Stimulated activated CD4-positive, alpha-beta T cell treated with anti-CD3 and anti-CD28 coated beads, Interleukin-2, amount 100 ng/mL, for 4 hours (primary cell): ENCODE measurements at regions not wholly inside any gene's neighbourhood (a gene's known extent, or its start where the extent isn't known, plus 50 kb on each side); places are given as distances from the start of the nearest gene placed in this dataset.
"Not testable (repeated sequence)": the region's sequence is repeated elsewhere in the genome, so short reads cannot be mapped to it uniquely, and the experiment has no call there.

ENCODE experiments used
- DNase-seq: peaks from one replicate; pipeline ENCODE4 v3.0.0-alpha.2; 2020; ENCODE audit warnings: low read depth

DNA sequence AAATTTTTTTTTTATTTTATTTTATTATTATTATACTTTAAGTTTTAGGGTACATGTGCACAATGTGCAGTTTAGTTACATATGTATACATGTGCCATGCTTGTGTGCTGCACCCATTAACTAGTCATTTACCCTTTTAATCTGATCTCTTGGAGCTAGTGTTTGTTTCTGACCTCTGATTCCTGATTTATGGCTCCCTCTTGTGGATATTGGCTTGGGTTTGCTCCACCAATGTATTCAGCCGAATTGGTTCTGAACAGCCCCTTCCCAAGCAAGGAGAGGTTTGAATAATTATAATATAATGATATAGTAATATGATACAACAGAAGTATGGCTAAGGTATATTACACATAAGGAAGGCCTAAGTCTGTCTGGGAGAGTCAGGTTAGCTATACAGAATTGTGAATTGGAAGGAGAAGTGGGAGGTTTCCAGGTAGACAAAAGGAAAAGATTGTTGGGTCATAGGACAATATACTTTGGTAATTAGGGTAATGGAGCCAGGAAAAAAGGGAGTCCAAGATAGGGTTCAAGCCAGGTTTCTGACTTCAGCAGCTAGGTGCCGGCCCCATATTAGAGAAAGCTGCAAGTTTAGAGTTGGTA is 53.1 kb upstream of the HMCN1 start:
- no peak for DNase-seq

- no peak for DNase-seq
Measured at GRCh38 chr1:185680453-185680852, 53.7 kb upstream of the HMCN1 start.

DNA sequence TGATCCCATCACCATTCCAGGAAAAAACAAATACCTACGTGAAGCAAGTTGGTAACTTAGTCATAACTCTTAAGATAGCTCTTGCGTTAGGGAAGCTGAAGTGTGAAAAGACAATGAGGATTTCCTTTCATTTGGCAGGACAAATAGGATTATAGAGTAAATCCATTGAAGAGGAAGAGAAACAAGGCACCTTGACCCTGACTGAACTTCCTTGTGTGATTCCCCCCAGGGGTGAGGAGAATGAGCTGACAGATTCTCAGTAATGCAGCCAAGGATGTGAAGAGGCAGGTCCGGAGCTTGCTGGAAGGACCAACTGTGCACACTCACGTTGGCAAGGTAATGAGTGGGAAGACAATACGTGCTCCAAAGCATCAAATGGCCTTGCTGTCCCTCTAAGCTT is 55.0 kb upstream of the HMCN1 start:
- DNase-seq, result no peak

DNA sequence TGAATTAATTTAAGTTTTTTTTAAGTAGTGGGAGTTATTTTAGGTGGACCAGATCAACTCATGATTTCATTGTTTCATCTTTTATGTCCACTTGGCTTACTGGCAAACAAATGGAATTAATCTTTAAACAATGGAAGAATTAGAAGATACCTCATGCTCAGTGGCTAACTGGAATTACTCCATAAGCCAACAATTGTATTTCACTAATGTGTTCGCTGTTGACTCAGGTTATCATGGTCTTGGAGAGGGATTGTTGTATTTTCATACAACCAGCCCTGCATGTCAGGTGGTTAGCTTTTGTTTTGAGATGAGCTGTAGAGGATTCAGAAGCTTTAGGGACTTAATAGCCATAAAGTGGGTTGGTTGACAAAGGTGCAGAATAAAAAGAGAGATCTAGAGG is 57.2 kb upstream of the HMCN1 start:
- DNase-seq, result no peak

DNA sequence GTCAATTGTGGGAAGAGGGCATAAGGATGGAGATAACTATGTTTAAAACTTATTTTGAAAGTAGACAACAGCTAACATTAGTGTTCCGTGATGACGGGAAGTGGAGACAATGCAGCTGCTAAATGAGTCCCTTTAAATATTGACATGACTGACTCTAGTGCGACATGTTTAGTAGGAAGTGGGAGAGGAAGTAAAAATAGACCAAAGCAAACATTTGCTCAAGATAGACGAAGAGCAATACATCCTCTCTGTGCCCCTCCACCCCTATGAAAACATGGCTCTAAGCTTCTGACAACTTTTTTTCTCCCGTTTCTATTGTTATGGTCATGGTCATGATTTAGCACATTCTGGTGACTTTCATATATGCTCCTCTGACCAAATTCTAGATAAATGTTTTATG is 60.0 kb upstream of the HMCN1 start:
- DNase-seq, result no peak

DNA sequence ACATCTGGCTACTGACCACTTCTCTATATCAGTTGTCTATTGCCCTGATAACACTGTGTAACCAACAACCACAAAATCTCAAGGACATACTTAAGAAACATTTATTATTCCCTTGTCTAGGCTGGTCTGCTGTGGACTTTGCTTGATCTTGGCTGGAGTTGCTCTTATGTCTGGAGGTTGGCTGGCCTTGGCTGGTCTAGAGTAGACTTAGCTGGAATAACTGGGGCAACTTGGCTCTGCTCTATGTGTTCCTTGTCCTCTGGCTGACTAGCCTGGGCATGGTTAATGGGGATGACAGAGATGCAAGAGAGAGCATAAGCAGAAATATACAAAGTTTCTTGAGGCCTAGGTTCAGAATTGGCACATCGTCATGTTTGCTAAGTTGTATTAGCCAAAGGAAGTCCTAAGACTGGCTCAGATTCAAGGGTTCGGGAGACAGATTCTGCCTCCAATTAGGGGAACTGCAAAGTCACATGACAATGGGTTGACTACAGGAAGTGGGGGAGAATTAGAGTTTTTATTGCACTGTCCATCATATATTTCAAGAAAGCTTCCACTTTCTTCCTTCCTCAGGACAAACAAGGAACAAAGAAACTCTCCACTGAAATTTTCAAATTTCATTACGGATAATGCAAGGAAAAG is 61.4 kb upstream of the HMCN1 start:
- no peak for DNase-seq

GRCh38 chr1:185670187-185670627 is 64.0 kb upstream of the HMCN1 start:
- peak; percentile 21 for DNase-seq

DNA sequence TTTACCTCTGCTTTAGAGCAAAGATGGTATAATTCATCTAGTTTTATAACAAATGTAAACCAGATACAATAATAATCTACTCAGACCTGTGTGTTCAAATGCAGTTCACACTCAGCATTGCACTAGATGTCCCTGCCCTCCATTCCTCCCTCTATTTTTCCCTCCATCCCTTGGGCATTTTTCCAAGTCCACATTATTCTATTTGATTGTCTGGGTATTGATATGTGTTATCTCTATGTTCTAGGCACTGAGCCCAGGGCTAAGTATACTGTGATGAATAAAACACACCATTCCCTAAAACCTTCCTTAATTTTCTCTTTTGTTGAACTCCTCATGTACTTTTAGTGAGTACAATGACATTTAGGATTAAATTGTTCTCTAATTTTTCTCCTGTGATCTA is 66.2 kb upstream of the HMCN1 start:
- no peak for DNase-seq

DNA sequence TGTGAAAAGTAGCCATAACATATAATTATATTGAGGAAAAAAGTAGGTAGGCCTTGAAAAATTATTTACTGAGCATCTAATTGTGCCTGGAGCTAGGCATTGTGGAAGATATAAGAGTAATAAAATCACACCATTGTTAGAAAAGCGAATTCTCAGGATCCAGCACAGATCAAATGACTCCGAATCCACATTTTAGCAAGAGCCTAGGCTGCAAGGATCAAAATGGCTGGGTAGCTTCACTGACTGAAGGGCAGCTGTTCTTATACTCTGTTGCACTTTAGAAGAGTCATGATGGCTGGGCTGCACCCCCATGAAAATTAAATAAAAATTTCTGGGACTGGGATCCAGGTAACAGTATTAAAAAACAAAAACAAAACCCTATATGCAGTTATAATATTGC is 67.6 kb upstream of the HMCN1 start:
- no peak for DNase-seq

GRCh38 chr1:185663771-185664296 is 70.4 kb upstream of the HMCN1 start:
- no peak for DNase-seq

DNA sequence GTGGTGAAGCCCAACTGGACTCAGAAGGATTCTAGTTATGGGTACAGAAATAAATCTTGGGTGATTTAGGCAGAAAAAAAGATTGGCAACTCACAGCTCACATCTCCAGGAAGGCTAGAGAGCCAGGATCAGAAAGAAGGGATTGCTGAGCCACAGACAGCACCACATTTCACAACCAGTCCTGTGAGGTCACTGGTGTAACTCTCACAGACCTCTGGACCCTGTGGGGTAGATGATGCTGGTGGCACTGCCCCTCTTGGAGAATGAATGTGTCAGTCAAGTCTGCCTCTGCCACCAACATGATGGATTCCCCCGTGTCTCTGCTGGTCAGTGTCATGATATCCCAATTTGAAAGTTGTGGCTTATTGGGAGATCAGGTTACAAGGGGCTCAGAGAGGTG is 70.9 kb upstream of the HMCN1 start:
- DNase-seq, result no peak

- no peak for DNase-seq
Measured at GRCh38 chr1:185661971-185662370, 72.2 kb upstream of the HMCN1 start.

DNA sequence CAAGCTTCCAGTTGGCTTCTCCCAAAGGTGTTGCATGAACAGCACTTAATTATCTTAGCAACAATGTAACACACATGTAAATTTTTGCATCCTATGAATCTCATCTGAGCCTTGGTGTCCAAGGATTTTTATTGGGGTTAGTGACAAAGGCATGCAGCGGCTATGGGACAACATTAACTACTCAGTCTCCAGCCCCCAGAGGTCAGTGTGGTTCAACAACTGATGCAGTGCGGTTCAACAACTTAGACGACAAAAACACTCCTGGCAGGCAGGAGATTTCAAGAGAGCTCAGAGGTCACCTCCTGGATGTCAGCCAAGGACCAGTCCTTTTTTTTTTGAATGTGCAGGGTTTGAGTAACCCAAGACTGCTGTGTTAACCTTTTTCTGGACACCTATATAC is 77.5 kb upstream of the HMCN1 start:
- no peak for DNase-seq

GRCh38 chr1:185654952-185655314 is 79.3 kb upstream of the HMCN1 start:
- DNase-seq, result no peak

DNA sequence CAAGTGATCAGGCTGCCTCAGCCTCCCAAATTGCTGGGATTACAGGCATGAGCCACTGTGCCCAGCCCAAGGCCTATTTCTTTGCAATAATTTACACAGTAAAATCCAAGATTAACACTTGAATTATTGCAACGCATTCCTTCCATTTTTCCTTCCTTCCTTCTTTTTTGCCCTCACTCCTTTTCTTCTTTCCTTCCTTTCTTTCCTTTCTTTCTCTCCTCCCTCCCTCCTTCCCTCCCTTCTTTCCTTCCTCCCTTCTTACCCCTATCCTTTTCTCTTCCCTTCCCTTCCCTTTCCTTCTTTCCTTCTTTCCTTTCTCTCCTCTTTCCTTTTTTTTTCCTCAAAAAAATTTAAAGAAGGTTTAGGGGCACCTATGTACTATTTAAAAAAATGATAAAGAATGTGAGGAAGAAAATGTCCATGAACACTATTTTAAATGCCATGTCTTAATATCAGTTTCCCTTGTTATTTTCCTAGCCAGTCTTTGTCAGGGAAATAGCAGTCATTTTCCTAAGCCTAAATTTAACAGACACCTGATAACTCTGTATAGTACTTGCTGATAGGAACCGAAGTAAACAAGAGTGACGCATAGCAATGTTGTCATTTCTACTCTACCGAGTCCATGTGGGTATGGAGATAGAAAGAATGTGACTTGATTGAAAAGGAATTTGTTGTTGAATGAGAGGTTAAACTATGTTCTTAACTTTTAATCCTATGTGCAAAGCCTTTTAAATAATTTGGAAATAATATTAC is 79.8 kb upstream of the HMCN1 start:
- DNase-seq, result no peak

DNA sequence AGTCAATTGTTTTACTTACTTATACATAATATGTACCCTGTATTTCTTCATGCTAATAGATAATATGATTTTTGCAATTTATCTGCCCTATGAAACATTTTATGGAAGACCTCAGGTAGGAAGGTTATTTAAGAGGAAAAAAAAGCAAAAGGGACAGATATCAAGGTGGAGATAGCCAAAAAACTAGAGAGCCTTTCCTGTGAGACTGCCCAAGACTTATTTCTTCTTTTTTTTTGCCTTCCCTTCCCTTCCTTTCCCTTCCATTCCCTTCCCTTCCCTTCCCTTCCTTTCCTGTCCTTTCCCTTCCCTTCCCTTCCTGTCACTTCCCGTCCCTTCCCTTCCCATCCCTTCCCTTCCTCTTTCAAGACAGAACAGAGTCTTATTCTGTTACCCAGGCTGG is 80.6 kb upstream of the HMCN1 start:
- DNase-seq, result no peak

- DNase-seq, result no peak
Measured at GRCh38 chr1:185652348-185652747, 81.8 kb upstream of the HMCN1 start.

DNA sequence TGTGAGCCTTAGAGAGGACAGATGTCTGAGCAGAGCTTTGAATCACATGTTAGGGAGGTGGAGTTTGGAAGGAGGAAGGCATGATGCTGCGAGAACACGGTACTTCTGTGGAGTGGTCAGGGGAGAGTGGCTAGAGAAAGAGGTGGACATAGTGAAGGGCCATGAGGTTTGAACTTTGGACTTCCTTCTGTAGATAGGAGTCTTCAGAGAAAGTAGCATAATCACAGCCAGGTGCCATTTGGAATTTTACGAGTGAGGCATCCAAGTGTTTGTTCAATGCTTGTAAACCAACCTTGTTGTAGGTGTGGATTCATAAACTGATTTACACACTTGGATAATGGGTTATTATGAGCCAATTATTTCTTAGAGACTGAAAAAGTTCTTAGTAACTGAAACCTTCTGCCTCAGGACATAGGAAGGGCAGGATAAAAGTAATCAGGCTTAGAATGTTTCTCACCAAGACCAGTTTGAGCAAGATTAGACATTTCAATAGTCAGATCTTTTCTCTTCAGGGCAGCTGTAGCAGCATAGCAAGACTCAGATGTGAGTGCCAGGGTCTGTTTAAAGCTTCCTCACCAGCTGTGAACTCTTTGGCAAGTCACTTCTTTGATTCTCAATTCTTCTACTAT is 83.5 kb upstream of the HMCN1 start:
- no peak for DNase-seq

DNA sequence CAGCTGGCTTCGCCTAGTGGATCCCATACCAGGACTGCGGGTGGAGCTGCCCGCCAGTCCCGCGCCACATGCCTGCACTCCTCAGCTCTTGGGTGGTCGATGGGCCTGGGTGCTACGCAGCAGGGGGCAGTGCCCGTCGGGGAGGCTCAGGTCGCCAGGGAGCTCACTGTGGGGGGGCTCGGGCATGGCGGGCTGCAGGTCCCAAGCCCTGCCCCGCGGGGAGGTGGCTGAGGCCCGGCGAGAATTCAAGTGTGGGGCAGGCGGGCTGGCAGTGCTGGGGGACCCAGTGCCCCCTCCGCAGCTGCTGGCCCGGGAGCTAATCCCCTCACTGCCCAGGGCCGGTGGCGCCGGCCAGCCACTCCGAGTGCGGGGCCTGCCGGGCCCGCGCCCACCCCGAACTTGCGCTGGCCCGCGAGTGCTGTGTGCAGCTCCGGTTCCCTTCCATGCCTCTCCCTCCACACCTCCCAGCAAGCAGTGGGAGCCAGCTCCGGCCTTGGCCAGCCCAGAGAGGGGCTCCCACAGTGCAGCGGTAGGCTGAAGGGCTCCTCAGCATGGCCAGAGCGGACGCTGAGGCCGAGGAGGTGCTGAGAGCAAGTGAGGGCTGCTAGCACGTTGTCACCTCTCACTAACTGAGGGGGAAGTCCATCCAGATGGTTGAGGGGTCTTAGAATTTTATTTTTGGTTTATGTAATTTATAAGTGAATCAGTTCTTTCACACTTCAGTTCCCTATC is 85.2 kb upstream of the HMCN1 start:
- no peak for DNase-seq

DNA sequence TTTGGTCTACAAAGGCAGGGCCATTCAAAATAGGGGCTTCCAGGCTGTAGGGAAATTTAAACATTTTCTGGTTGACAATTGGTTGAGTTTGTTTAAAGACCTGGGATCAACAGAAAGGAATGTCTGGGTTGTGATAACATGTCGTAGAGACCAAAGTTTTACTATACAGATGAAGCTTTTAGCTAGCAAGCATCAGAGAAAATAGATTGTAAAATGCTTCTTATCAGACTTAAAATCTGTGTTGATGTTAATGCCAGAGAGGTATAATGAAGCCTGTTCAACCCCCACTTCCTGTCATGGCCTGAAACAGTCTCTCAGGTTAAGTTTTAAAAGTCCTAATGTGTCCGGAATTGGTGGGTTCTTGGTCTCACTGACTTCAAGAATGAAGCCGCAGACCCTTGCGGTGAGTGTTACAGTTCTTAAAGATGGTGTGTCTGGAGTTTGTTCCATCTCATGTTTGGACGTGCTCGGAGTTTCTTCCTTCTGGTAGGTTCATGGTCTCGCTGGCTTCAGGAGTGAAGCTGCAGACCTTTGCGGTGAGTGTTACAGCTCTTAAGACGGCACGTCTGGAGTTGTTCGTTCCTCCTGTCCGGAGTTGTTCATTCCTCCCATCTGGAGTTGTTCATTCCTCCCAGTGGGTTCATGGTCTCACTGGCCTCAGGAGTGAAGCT is 86.5 kb upstream of the HMCN1 start:
- not testable (repeated sequence) for DNase-seq

GRCh38 chr1:185646202-185646683 is 87.9 kb upstream of the HMCN1 start:
- DNase-seq, result no peak
